Caco-2 (cell line): ENCODE measurements at regions not wholly inside any gene's neighbourhood (a gene's known extent, or its start where the extent isn't known, plus 50 kb on each side); places are given as distances from the start of the nearest gene placed in this dataset.

ENCODE experiments used
- BruUV-seq: library from RNA; stranded (reverse); fragments of 400-500 nt; replicated peaks from 2 replicates; lab custom pipeline; 2021; lab: Mats Ljungman, UMichigan
- CTCF ChIA-PET: fragments of 300-600 bp; sonication (Branson Sonifier 250); formaldehyde crosslinking; loops from one replicate; lab custom pipeline; 2022; ENCODE audit warnings: antibody characterized with exemption; lab: Charles Lee
- POLR2A ChIA-PET: fragments of 300-600 bp; sonication (Branson Sonifier 250); formaldehyde crosslinking; loops from one replicate; lab custom pipeline; 2022; ENCODE audit warnings: antibody characterized with exemption; lab: Charles Lee
- DNase-seq, 2 experiments: peaks; one replicate each; pipeline versions ENCODE4 v3.0.0 to v3.0.0-alpha.2; 2020 to 2022
- H3K27me3 ChIP-seq: replicated peaks from 2 replicates; pipeline ENCODE4 v1.6.0; 2011; ENCODE audit warnings: low read length; ENCODE audit not compliant: control insufficient read depth, insufficient read depth
- H3K36me3 ChIP-seq: 2 replicates; pipeline ENCODE4 v1.5.1; 2011; ENCODE audit warnings: low read length; ENCODE audit not compliant: control insufficient read depth, insufficient read depth
- H3K4me1 ChIP-seq: fragments of 250-450 bp; sonication (Bioruptor Pico); 2 replicates; pipeline ENCODE4 v1.5.1; 2020; ENCODE audit warnings: mild to moderate bottlenecking
- H3K4me3 ChIP-seq: 2 replicates; pipeline ENCODE4 v1.5.1; 2011; ENCODE audit warnings: low read depth, mild to moderate bottlenecking, control low read depth, low read length
- H3K9me3 ChIP-seq: fragments of 250-450 bp; sonication (Bioruptor Pico); 2 replicates; pipeline ENCODE4 v1.5.1; 2020; ENCODE audit warnings: mild to moderate bottlenecking, moderate library complexity
- H3K27ac Mint-ChIP-seq: one replicate; pipeline ENCODE4 v1.8.0; 2022; ENCODE audit warnings: mixed read lengths; ENCODE audit not compliant: unreplicated experiment
- H3K27me3 Mint-ChIP-seq: one replicate; pipeline ENCODE4 v1.8.0; 2022; ENCODE audit warnings: mixed read lengths; ENCODE audit not compliant: insufficient read depth, unreplicated experiment
- H3K36me3 Mint-ChIP-seq: one replicate; pipeline ENCODE4 v1.8.0; 2022; ENCODE audit warnings: mild to moderate bottlenecking, mixed read lengths; ENCODE audit not compliant: insufficient read depth, unreplicated experiment
- H3K4me1 Mint-ChIP-seq: one replicate; pipeline ENCODE4 v1.8.0; 2022; ENCODE audit warnings: low read depth, mixed read lengths; ENCODE audit not compliant: unreplicated experiment
- H3K4me3 Mint-ChIP-seq: one replicate; pipeline ENCODE4 v1.8.0; 2022; ENCODE audit warnings: mild to moderate bottlenecking, moderate library complexity, mixed read lengths; ENCODE audit not compliant: unreplicated experiment
- H3K9me3 Mint-ChIP-seq: one replicate; pipeline ENCODE4 v1.8.0; 2022; ENCODE audit warnings: mixed read lengths; ENCODE audit not compliant: unreplicated experiment
- CTCF ChIP-seq, 2 experiments: fragments of 200-600 bp in 1 of 2; IDR thresholded peaks; 1 replicate in 1 of 2; 2 replicates in 1 of 2; pipeline versions ENCODE4 v1.5.1 to v1.8.0; 2011 to 2022; ENCODE audit warnings: antibody characterized with exemption in 1 of 2, control low read depth in 1 of 2, inconsistent platforms in 1 of 2, low read depth in 1 of 2, low read length in 1 of 2, mild to moderate bottlenecking in 1 of 2, moderate library complexity in 1 of 2; ENCODE audit not compliant: insufficient read depth in 1 of 2, severe bottlenecking in 1 of 2, unreplicated experiment in 1 of 2
- intact Hi-C: fragments of 100-400 bp; cut with micrococcal nuclease; formaldehyde crosslinking; loops from one replicate; pipeline ENCODE4 v1.10.0; 2022; ENCODE audit not compliant: unreplicated experiment

GRCh38 chr7:114859477-114859876 lies 62.4 kb upstream of the MDFIC start:
- BruUV-seq = no TSS peak
- peaks cover 24% of the 10 kb centered on the region for H3K4me1 ChIP-seq
- TF ChIP-seq CTCF (IDR thresholded peaks at IDR 0.05; ENCODE audit: insufficient read depth in 1 of 2, low read depth in 1 of 2, low read length in 1 of 2, severe bottlenecking in 1 of 2, unreplicated experiment in 1 of 2) = no peak
- no peaks in the 10 kb centered on the region for H3K36me3 ChIP-seq
- no peaks in the 10 kb centered on the region for H3K27me3 ChIP-seq
- POLR2A ChIA-PET = no interaction called here
- DNase-seq = no peak
- no peak overlapping the region for H3K4me3 ChIP-seq
- Mint-ChIP-seq H3K4me1 (peaks cover 4% of the 10 kb centered on the region), H3K27ac (no peak overlapping the region), H3K36me3 (no peaks in the 10 kb centered on the region), H3K9me3 (no peaks in the 10 kb centered on the region), H3K4me3 (no peak overlapping the region), H3K27me3 (no peaks in the 10 kb centered on the region)
- intact Hi-C loops = loop anchor here (5.0 kb wide), 1 partner anchor 1473 kb away; no protein-coding TSS in a partner anchor
- CTCF ChIA-PET = no interaction called here
- H3K9me3 ChIP-seq = no peaks in the 10 kb centered on the region

GRCh38 chr7:114860206-114860605 lies 61.7 kb upstream of the MDFIC start:
- no peak overlapping the region for H3K4me3 Mint-ChIP-seq
- no peak for TF ChIP-seq CTCF (IDR thresholded peaks at IDR 0.05; ENCODE audit: insufficient read depth in 1 of 2, low read depth in 1 of 2, low read length in 1 of 2, severe bottlenecking in 1 of 2, unreplicated experiment in 1 of 2)
- no peak for DNase-seq
- Histone ChIP-seq H3K4me3 (no peak overlapping the region), H3K4me1 (peaks cover 24% of the 10 kb centered on the region), H3K27me3 (no peaks in the 10 kb centered on the region), H3K9me3 (no peaks in the 10 kb centered on the region), H3K36me3 (no peaks in the 10 kb centered on the region)
- H3K36me3 Mint-ChIP-seq = no peaks in the 10 kb centered on the region
- no peaks in the 10 kb centered on the region for H3K27me3 Mint-ChIP-seq
- no TSS peak for BruUV-seq
- H3K9me3 Mint-ChIP-seq = no peaks in the 10 kb centered on the region
- POLR2A ChIA-PET = no interaction called here
- H3K27ac Mint-ChIP-seq = no peak overlapping the region
- intact Hi-C loops = loop anchor here (10.0 kb wide), 1 partner anchor 615 kb away; no protein-coding TSS in a partner anchor
- peaks cover 4% of the 10 kb centered on the region for H3K4me1 Mint-ChIP-seq
- CTCF ChIA-PET = no interaction called here

- BruUV-seq = no TSS peak
- Mint-ChIP-seq H3K9me3 (no peaks in the 10 kb centered on the region), H3K4me3 (no peak overlapping the region), H3K36me3 (no peaks in the 10 kb centered on the region), H3K27ac (no peak overlapping the region), H3K4me1 (no peaks in the 10 kb centered on the region), H3K27me3 (no peaks in the 10 kb centered on the region)
- Histone ChIP-seq H3K4me1 (peaks cover 7% of the 10 kb centered on the region), H3K9me3 (no peaks in the 10 kb centered on the region), H3K4me3 (no peak overlapping the region), H3K36me3 (no peaks in the 10 kb centered on the region), H3K27me3 (no peaks in the 10 kb centered on the region)
- ChIA-PET POLR2A (no interaction called here), CTCF (no interaction called here)
- TF ChIP-seq CTCF (IDR thresholded peaks at IDR 0.05; ENCODE audit: insufficient read depth in 1 of 2, low read depth in 1 of 2, low read length in 1 of 2, severe bottlenecking in 1 of 2, unreplicated experiment in 1 of 2) = no peak
- intact Hi-C loops = loop anchor here (10.0 kb wide), 1 partner anchor 612 kb away; no protein-coding TSS in a partner anchor
- DNase-seq = no peak
These were observed 59.5 kb upstream of the MDFIC start for GRCh38 chr7:114862406-114862805.
